Ammon's horn (tissue), 1 donor: ENCODE measurements at regions not wholly inside any gene's neighbourhood (a gene's known extent, or its start where the extent isn't known, plus 50 kb on each side); places are given as distances from the start of the nearest gene placed in this dataset.
A peak's percentile ranks its signal among the peaks of the same experiment; 100 is the strongest.

Experiments used
- DNase-seq: peaks from one replicate; pipeline ENCODE4 v3.0.0-alpha.2; 2016; ENCODE audit warnings: low spot score

DNA sequence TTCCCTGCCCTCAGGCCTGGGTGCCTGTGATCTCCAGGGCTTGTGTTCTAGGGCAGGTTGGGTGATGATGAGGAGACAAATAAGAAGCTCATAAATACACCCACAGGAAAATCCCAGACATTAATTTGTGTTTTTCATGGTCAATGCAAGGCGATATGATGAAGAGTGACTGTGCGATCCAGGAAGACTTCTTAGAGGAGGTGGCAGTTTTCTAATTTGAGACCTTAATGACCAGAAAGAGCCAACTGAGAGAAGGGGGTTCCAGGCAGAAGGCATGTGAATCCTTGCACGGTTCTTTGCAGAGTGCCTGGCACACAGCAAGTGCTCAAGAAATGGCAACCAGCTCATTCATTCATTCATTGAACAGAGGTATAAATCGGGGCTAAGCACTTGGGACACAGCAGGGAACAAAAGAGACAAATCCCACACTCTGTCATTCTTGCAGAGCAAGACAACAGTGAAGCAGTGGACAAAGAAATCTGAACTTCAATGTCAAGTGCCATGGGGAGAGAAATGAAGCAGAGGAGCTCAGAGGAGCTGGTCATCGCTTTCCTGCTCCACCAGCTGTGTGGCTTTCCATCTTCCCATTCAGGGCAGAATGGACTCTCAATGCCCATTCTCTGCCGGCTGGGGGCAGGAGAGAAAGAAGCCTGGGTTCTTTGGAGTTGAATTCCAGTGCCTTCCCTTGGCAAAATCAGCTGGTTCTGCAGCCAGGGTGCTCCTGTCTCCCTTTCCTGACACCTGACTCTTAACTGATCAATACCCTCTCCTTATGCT, 128.3 kb downstream of the AACS start:
- DNase-seq: peak; percentile 35

DNA sequence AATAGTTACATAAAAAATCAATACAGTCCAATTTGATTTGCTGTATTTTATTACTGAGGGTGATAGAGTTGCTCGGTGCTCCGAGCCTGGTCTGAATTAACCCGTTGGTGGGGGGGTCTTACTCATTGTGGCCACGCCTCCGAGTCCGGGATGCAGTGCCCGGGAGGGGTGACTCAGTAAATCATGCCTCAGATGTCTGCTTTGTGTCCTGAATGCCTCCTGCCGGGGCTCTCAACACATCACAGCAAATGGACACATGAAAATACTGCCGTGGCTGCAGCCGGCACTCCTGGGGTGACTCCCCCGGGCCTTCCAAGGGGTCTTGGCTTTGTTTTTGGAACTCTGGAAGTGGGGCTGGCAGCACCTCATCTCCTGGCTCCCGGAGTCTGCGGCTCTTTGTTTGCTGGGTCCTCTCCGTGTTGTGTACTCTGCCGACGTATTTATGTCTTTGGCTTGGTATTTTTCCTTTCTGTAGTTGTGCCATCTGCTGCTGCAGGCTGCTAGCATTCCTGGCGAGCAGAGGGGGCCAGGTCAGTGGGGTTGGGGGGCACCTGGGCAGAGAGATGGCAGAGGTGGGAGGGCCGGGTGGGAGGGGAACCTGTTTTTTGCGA, 129.0 kb downstream of the AACS start:
- no peak for DNase-seq

DNA sequence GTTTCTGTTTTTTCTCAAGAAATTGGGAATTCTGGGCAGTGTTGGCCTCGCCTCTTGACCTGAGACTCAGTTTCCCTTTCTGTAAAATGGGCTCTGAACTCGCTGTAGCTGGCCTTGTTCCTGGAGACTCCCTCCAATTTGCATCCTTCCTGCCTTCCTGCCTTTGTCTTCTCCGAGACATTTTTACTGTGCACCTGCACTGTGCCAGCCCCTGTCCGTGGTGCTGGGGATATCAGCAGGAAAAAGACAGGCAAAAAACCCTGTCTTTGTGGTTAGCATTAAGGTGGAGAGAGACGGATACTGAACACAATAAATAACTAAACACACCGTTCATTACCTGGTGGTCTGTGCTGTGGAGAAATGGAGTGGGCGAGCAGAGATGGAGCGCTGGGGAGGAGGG, 129.8 kb downstream of the AACS start:
- DNase-seq: no peak

DNA sequence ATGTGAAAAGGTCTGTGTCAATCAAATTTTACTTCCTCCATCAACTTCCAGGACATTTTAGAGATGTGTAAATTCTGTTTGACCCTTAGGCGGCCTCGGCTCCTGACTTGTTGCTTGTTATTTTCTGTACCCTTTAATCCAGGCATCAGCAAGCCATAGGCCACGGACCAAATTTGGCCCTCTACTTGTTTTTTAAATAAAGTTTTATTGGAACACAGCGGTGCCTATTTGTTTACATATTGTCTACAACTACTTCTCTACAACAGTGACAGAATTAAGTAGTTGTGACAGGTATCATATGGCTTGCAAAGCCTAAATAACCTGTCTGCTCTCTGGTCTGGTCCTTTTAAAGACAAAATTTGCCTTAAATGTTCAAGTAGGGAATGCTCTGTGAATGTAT, 132.1 kb downstream of the AACS start:
- DNase-seq: no peak

DNA sequence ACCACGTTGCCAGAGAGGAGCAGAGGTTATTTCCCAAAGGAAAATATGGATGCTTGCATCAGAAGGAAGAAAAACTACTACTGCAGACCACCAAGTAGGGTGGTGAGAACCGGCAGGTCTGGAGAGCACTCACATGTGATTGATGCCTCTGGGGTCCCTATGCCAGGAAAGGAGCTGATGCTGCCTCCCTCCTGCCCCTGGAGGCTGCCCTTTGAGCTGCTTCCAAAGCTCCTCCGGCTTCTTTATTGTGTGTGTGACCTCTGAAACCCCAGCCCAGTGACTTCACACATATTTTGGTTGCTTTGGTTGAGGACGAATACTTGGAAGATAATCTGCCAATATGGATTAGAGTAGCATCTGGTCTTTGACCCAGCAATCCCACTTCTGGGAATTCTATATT, 133.4 kb downstream of the AACS start:
- DNase-seq: no peak

DNA sequence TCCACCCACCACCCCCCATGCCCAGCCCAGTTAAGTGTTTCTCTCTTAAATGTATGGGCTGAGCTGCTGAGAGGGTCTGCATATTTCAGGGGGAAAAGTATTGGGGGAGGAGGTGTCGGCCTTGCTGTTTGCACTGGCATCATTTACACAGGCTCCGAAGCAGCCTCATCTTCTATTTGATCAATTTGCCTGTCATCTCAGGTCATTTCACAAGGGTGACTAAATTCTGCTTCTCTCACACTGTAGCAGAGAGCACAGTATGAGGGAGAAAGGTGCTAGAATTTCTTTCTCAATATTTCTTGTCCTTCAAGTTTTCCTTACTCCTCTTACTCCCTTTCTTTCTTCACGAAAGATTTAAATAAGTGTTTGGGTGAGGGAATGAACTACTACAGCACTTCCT, 135.9 kb downstream of the AACS start:
- no peak for DNase-seq

DNA sequence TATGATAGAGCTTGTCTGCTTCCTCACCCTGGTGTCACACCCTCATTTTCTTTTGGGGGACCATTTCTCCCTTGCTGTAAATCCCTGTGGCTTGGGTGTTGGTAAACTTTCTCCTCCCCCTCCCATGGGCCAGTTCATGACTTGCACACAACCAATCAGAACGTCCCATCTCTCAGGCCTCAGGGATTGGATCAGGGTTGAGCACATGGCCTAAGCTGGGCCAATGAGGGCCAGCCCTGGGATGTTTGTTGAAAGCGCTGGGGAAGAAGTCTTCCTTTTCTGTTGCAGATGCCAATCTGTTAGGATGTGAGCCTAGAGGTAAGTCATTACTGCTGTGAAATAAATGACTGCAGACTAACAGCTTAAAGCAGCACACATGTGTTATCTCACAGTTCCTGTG, 136.7 kb downstream of the AACS start:
- DNase-seq: no peak

DNA sequence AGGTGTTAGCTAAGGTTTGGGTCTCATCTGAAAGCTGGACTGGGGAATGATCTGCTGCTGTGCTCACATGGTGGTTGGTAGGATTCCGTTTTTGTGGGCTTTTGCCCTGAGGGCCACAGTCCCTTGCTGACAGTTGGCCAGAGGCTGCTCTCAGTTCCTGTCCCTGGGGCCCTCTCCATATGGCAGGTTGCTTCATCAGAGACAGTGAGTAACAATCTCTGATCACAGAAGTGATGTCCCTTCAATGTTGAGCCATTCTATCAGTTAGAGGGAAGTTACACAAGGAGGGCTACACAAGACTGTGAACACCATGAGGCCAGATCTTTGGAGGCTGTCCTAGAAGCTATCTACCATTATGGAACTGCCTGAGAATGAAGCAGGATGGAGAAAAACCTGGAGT, 137.2 kb downstream of the AACS start:
- no peak for DNase-seq

DNA sequence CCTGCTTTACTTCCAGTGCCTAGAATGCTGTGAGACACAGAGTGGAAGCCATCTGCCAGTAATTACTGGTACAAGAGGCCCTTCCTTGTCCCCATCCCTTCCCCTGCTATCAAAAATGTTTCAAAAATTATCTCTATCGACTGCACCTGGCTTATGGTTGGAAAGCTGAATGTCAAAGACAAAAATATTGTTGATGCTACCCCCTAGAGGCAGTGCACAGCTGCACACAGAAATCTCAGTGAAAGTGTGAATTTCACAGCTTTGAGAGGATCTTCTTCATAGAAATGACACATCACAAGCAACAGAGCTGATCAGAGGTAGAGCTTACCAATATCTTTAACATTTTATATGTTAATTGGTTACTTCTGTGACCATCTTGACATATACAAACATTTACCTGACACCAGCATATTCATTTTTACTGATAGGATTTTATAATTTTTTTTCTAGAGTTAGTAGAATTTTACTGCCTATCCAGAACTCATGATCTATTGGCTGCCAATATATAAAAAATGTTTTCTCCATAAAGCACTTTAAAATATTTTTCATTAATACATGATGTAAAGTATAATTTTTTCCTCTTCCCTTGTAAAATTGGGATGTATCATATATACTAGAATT, 138.0 kb downstream of the AACS start:
- DNase-seq: peak; percentile 54

DNA sequence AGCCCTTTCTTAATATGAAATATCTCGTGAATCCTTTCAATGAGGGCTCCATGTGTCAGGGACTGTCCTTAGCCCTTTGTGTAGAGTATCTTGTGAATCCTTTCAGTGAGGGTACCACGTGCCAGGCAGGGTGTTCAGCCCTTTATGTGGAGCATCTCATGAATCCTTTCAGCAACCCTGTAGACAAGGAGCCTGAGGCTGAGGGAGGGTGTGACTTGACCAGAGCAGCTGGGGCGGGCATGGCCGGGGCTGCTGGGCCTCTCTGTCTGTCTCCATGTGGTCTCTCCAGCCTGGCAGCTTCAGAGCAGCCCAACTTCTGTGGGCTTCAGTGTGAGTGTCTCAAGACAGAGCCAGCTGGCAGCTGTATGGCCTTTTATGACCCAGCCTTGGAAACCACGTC, 140.2 kb downstream of the AACS start:
- no peak for DNase-seq

DNA sequence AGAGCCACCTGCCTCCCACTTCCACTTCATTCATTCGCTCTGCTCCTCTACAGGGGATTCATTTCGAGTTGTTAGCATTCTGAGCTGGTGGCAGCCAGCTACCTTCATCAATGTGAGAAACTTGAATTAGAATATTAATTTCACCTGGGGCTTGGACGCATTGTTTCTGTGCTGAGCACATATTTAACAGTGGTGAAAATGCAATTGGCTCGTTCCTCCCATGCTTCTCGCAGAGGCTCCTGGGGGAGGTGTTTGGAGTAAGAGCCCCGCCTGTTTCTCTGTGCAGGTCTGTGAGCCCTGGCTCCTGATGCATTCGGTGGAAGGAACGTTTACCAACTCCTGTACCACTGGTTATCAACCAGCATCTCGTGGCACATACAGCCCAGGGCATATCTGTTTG, 141.5 kb downstream of the AACS start:
- no peak for DNase-seq

DNA sequence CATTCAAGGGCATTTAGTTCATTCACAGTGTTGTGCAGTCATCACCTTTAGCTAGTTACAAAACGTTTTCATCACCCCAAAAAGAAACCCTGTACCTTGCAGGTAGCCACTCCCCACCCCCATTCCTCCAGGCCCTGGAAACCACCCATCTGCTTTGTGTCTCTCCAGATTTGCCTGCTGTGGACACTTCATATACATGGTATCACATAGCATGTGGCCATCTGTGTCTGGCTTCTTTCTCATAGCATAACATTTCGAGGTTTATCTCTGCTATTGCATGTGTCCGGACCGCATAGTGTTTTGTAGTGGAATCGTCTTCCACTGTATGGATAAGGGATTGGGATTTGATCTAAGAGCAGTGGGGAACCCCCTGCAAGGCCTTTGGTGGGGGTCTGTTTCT, 143.1 kb downstream of the AACS start:
- DNase-seq: no peak

DNA sequence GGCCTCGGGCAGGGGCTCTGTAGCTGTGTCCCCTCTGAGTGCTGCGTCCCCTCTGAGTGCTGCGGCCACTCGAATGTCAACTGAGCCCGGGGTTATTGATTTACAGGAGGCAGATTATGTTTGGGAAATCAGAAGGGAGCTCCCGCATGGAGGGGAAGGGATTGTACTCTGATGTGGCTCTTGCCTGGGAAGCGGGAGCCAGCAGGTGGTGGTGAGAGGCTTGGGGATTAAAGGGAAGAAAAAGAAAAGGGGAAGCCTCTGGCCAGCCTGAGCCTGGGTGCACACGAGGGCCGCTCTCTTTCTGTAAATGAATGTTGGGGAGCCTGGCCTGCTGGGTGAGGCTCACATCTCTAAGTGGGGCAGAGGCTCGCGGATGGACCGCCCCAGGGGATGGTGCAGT, 143.7 kb downstream of the AACS start:
- no peak for DNase-seq

DNA sequence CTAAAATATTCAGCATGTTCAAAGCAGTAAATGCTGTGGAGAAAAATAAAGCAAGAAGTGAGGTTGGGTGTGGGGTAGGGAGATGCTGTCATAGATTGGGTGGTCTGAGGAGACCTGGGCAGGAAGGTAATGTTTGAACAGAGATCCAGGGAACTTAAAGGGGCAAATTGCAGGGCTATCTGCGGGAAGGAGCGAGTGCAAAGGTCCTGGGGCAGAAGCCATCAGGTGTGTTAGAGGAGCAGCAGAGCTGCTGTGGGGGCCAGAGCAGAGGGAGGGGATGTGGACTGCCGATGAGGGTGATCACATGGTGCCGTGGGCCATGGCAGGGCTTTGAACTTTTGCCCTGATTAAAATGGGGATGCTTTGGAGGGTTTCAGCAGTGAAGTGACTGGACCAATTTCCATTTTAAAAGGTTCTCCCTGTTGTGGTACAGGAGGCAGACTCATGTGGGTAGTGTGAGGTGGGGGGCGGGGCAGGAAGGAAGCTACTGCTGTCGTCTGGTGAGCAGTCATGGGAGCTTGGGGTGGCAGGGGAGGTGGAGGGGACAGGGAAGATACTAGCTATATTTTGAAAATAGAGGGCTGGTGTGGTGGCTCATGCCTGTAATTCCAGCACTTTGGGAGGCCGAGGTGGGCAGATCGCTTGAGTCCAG, 145.0 kb downstream of the AACS start:
- no peak for DNase-seq

DNA sequence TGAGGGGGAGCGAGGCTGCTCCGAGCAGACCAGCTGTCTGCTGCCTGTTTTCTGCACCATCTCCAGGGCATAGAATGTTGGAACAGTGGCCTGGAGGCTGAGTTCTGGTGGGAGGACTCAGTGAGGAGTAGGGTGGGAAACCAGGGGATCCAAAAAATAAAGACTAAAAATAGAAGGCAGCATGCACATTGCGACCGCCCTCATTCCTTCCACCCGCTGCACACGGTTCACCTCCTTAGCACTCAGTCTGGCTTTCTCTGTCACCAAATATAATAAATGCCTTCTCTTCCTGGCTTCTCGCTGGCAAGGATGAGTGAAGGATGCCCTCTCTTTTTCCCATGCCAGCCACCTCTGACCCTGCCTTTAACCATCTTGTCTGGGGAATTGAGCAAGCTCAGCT, 146.2 kb downstream of the AACS start:
- DNase-seq: peak; percentile 29

DNA sequence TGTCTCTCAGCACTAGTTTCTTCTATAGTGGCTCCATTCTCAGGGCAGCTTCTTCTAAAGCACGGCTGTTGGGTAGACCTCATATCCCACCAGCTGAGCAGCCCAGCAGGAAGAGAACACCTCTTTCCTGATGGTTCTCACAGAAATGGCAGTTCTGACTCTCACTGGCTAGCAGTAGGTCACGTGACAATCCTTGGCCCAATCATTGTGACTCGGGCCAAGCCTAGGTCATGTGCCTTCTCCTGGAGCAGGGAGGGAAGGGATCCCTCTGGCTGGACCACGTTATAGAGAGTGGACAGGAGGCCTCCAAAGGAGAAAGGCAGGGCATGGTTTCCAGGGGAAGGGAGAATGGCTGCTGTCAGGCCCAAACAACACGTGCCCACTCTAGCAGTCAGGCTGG, 149.1 kb downstream of the AACS start:
- no peak for DNase-seq

DNA sequence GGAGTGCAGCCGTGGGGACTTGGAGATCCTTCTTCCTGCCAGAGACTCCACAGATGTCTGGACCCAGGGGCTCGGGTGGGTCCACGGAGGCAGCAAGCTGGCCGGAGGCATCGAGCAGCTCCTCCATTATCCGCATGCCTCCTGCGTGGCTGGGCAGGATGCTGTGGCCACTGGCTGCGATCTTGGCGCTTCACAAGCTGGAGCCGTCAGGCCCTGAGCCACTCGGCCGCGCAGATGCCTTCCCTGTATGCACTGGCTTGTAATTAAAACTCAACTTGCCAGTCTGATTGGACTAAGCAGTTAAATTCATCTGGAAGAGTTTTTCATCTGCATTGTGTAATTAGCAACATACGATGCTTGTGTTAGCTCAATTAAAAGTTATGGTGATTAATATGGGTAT, 151.5 kb downstream of the AACS start:
- no peak for DNase-seq

DNA sequence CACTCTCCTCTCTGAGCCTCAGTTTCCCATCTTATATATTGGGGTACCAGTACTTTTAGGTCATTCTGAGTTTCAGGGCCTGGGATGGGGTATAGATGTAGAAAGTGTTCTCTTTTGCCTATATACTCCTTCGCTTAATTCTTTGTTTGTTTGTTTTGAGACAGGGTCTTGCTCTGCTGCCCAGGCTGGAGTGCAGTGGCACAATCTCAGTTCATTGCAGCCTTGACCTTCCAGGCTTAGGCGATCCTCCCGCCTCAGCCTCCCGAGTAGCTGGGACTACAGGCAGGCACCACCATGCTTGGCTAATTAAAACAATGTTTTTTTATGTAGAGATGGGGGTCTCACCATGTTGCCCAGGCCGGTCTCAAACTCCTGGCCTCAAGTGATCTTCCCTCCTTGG, 152.1 kb downstream of the AACS start:
- DNase-seq: no peak

DNA sequence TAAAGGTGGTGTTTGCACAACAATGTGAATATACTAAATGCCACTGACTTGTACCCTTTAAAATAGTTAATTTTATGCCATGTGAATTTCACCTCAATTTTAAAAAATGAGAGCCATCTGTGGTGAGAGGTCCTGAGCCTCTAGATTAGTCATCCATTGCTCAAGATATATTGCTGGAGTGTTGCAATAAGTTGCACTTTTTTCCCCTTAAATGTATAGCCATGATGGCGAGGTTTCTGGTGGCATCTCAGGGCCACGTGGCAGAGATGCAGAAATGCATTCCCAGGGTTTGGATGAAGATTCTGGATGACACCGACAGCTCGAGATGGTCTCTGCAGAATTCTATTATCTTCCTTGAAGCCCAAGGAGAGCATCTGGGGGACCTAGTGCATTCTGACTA, 153.7 kb downstream of the AACS start:
- no peak for DNase-seq

DNA sequence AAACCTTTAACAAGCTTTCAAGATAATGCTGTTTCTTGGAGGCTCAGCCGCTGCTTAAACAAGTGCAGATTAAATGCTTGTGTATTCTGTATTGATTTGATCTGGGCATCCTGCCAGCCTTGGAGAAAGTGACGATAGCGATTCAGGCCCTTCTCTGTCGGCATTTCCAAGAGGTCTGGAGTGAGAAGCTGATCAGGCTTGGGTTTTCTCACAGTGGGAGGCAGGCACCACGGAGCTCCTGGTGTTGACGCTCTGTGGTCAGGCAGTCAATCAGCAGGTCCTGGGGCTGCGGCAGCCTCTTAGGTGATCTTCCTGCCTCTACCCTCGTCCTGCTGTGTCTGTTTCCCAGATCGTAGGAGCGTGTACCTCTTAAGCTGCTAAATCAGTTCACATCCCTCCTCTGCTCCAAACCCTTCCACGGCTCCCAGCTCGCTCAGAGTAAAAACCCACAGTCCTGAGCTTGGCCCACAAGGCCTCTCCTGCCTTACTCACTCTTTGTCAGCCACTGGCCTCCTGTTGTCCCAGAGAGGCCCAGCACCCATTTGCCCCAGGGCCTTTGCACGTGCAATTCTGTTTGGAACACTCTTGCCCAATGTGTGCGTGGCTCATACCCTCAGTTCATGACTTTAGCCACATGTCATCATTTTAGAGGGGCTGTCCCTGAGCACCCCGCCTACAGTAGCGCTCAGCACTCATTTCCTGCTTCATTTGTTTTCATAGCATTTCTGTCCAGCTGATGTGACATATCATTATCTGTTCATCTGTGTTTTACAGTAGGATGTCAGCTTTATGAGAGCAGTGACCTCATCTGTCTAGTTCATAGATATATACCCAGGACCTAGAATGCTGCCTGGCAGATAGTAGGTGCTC, 155.4 kb downstream of the AACS start:
- DNase-seq: peak; percentile 55

DNA sequence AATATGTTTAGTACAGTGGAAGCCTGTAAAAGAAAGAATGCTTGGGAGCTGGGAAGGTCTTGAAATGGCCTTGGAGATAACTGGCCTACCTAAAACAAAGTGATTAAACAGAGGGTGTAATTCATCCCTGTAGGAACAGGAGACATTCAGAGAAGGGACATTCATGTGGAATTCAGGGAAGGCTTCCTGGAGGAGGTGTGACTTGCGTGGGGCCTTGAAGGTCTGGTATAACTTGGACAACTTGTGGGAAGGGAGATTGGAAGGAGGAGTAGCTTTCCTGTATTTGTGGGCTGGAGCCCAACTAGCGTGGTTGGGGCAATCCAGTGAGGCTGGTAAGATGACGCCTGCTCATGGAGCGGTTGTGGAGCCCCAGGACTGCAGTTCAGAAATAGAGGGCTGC, 156.4 kb downstream of the AACS start:
- no peak for DNase-seq

DNA sequence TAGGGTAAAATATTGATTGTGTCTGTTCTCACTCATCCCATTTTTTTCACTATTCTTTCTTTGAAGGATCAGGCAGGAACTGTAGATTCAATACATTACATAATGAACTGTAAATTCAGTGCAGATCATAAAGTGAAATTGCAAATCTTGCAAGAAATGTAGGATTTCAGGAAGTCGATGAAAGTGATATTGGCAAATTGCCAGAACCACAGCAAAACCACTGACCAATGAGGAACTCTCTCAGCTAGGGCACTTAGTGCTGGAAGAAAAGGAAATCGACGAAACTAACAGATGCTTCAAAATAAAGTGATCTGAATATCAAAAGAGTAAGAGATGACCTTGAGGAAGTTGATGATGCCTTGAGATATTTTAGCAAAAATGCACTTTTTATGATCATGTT, 157.6 kb downstream of the AACS start:
- no peak for DNase-seq
